Osteoblast (primary cell): ENCODE measurements at regions not wholly inside any gene's neighbourhood (a gene's known extent, or its start where the extent isn't known, plus 50 kb on each side); places are given as distances from the start of the nearest gene placed in this dataset.

Experiments used
- DNase-seq: peaks from one replicate; pipeline ENCODE4 v3.0.0; 2011; ENCODE audit warnings: low spot score, mixed read lengths; ENCODE audit not compliant: insufficient read length; ENCODE audit errors: missing footprints
- H2AFZ ChIP-seq: 2 replicates; pipeline ENCODE4 v1.6.0; 2011; ENCODE audit warnings: mild to moderate bottlenecking, low read length
- H3K27ac ChIP-seq: 2 replicates; pipeline ENCODE4 v1.5.1; 2011; ENCODE audit warnings: mild to moderate bottlenecking, low read depth, low read length, moderate library complexity
- H3K27me3 ChIP-seq: 2 replicates; pipeline ENCODE4 v1.6.0; 2012; ENCODE audit warnings: mild to moderate bottlenecking, control low read depth, inconsistent platforms, low read length, moderate library complexity; ENCODE audit not compliant: insufficient read depth
- H3K36me3 ChIP-seq: 2 replicates; pipeline ENCODE4 v1.5.1; 2011; ENCODE audit warnings: mild to moderate bottlenecking, low read length, control low read depth, moderate library complexity; ENCODE audit not compliant: insufficient read depth
- H3K4me1 ChIP-seq: 2 replicates; pipeline ENCODE4 v1.5.1; 2011; ENCODE audit warnings: mild to moderate bottlenecking, low read length, control low read depth, moderate library complexity; ENCODE audit not compliant: insufficient read depth
- H3K4me2 ChIP-seq: 2 replicates; pipeline ENCODE4 v1.6.0; 2011; ENCODE audit warnings: mild to moderate bottlenecking, low read length; ENCODE audit not compliant: insufficient read depth
- H3K4me3 ChIP-seq: fragments of 200-600 bp; sonication (generic); 3 replicates; pipeline ENCODE4 v1.5.1; 2012; ENCODE audit warnings: mild to moderate bottlenecking, low read length, inconsistent platforms; ENCODE audit not compliant: insufficient read depth
- H3K79me2 ChIP-seq: 2 replicates; pipeline ENCODE4 v1.6.0; 2012; ENCODE audit warnings: mild to moderate bottlenecking, low read length, control low read depth, inconsistent platforms; ENCODE audit not compliant: insufficient read depth
- H3K9me3 ChIP-seq: 2 replicates; pipeline ENCODE4 v1.5.1; 2011; ENCODE audit warnings: low read depth, low read length, control low read depth
- H4K20me1 ChIP-seq: 2 replicates; pipeline ENCODE4 v1.6.0; 2012; ENCODE audit warnings: mild to moderate bottlenecking, low read length, control low read depth; ENCODE audit not compliant: insufficient read depth
- CTCF ChIP-seq: IDR thresholded peaks from 2 replicates; pipeline ENCODE4 v1.5.1; 2011; ENCODE audit warnings: mild to moderate bottlenecking, low read depth, low read length, moderate library complexity; ENCODE audit errors: extremely low read depth

GRCh38 chr2:14930441-14930840 lies 297.9 kb downstream of the LRATD1 start:
- Histone ChIP-seq H3K4me2 (no peak overlapping the region), H3K36me3 (no peaks in the 10 kb centered on the region)
- no peak for DNase-seq

GRCh38 chr2:14932285-14932684 lies 299.8 kb downstream of the LRATD1 start:
- TF ChIP-seq CTCF: no peak

More at GRCh38 chr2:14930441-14930840, 297.9 kb downstream of the LRATD1 start:
- no peak for TF ChIP-seq CTCF
- no peaks in the 10 kb centered on the region for H3K9me3 ChIP-seq
- H2AFZ ChIP-seq: no peak overlapping the region
- no peaks in the 10 kb centered on the region for H3K27me3 ChIP-seq
- H3K79me2 ChIP-seq: no peaks in the 10 kb centered on the region
- H4K20me1 ChIP-seq: no peaks in the 10 kb centered on the region
- no peak overlapping the region for H3K4me3 ChIP-seq
- H3K27ac ChIP-seq: no peak overlapping the region
- no peaks in the 10 kb centered on the region for H3K4me1 ChIP-seq

GRCh38 chr2:14933753-14934152 lies 301.2 kb downstream of the LRATD1 start:
- no peak for TF ChIP-seq CTCF
- no peaks in the 10 kb centered on the region for H3K27me3 ChIP-seq
- H3K36me3 ChIP-seq: no peaks in the 10 kb centered on the region

More at GRCh38 chr2:14932285-14932684, 299.8 kb downstream of the LRATD1 start:
- Histone ChIP-seq H3K79me2 (no peaks in the 10 kb centered on the region), H4K20me1 (no peaks in the 10 kb centered on the region), H2AFZ (no peak overlapping the region), H3K4me1 (no peaks in the 10 kb centered on the region), H3K4me3 (no peak overlapping the region), H3K27me3 (no peaks in the 10 kb centered on the region), H3K9me3 (no peaks in the 10 kb centered on the region), H3K27ac (no peak overlapping the region), H3K36me3 (no peaks in the 10 kb centered on the region), H3K4me2 (no peak overlapping the region)
- no peak for DNase-seq

GRCh38 chr2:14936426-14936825 lies 303.9 kb downstream of the LRATD1 start:
- H3K27ac ChIP-seq: no peak overlapping the region
- no peak overlapping the region for H2AFZ ChIP-seq
- H3K4me3 ChIP-seq: no peak overlapping the region
- no peak for DNase-seq
- no peaks in the 10 kb centered on the region for H3K27me3 ChIP-seq
- no peaks in the 10 kb centered on the region for H3K79me2 ChIP-seq
- H3K4me2 ChIP-seq: no peak overlapping the region
- no peak for TF ChIP-seq CTCF
- H3K9me3 ChIP-seq: no peaks in the 10 kb centered on the region
- H4K20me1 ChIP-seq: no peaks in the 10 kb centered on the region
- no peaks in the 10 kb centered on the region for H3K4me1 ChIP-seq
- no peaks in the 10 kb centered on the region for H3K36me3 ChIP-seq

More at GRCh38 chr2:14933753-14934152, 301.2 kb downstream of the LRATD1 start:
- no peak for DNase-seq
- Histone ChIP-seq H3K4me2 (no peak overlapping the region), H3K4me3 (no peak overlapping the region), H3K27ac (no peak overlapping the region), H3K4me1 (no peaks in the 10 kb centered on the region), H2AFZ (no peak overlapping the region), H4K20me1 (no peaks in the 10 kb centered on the region), H3K79me2 (no peaks in the 10 kb centered on the region), H3K9me3 (no peaks in the 10 kb centered on the region)
